NT2/D1 (cell line): ENCODE measurements at regions not wholly inside any gene's neighbourhood (a gene's known extent, or its start where the extent isn't known, plus 50 kb on each side); places are given as distances from the start of the nearest gene placed in this dataset.

Experiments used
- SUZ12 ChIP-seq: IDR thresholded peaks from 2 replicates; pipeline ENCODE4 v1.6.1; 2011; ENCODE audit not compliant: insufficient read length, insufficient read depth; ENCODE audit errors: extremely low read depth
- YY1 ChIP-seq: IDR thresholded peaks from 2 replicates; pipeline ENCODE4 v1.6.1; 2011; ENCODE audit not compliant: insufficient read length, insufficient read depth

DNA sequence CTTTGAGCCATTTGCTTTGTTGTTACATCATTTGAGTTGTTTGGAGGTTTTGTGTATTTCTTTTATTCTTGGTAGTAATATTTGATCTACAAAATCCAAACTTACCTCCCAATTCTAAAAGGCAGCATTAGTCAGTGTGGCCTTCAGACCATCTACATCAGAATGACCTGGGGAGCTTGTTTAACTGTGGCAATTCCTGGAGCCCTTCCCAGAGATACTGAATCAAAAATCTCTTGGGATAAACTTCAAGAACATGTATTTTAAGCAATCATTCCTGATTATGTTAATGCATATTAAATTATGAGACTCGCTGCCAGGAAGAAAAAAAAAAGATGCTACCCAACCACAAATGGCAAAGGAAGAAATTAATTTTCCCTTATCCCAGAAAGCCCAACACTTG, 268.9 kb upstream of the PDE4D start:
- TF ChIP-seq SUZ12 (no peak), YY1 (no peak)
